GM21825 (cell line): ENCODE measurements at regions not wholly inside any gene's neighbourhood (a gene's known extent, or its start where the extent isn't known, plus 50 kb on each side); places are given as distances from the start of the nearest gene placed in this dataset.

Experiments used
- ATAC-seq: cut with Tn5 transposase; IDR thresholded peaks from one replicate; pipeline ENCODE4 v1.9.1; 2021; ENCODE audit warnings: mild to moderate bottlenecking, moderate library complexity; ENCODE audit not compliant: unreplicated experiment

DNA sequence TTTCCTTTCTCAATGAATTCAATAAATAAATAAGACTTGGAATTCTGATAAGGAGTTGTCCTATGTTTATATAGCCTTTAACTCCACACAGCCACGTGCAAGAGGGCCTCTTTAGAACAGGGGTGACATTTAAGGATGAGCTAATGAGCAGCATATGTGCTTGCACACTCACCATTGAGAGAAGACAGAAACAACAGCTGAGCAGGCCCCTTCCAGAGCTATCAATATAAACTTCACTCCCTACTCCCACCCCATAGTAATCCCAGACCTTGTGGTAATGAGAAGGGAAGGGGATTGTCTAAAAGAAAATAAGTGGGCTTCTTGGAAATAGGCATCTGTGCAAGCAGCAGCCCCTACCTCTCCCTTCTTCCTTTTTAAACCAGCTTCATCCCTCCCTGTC lies 176.0 kb downstream of the SEC16B start:
- no peak for ATAC-seq

DNA sequence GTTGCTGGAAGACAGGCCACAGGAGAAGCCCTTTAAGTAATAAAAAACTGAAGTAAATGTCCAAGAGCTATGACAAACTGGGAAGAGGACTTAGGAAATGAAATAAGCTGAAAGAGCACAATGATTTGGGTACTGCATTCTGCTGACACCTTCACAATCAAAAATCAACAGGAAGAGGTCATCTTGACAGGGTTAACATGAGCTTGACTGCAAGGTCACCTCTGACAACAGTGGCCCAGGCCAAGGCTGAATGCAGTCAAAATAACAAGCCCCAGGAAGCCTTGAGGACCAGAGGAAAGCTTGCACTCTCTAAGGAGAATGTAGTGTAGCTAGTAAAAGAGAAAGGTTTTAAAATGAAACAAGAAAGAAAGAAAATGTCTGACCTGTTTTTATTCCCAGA lies 179.3 kb downstream of the SEC16B start:
- ATAC-seq, result no peak

DNA sequence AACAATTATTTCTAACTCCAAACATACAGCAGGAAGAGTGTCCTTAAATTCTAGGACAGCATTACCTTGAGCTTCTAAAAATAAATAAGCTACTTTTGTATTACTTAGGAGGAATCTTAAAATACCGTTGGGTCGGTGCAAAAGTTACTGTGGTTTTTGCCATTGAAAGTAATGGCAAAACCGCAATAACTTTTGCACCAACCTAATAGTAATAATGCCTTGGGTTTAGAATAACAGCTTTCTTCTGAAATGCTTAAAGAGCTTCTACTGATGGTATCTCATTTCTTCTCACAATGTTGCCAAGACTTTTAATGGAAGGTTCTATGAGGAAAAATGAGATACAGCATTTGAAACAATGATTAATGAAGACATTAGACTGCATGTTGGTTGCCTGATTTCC lies 179.9 kb downstream of the SEC16B start:
- no peak for ATAC-seq

DNA sequence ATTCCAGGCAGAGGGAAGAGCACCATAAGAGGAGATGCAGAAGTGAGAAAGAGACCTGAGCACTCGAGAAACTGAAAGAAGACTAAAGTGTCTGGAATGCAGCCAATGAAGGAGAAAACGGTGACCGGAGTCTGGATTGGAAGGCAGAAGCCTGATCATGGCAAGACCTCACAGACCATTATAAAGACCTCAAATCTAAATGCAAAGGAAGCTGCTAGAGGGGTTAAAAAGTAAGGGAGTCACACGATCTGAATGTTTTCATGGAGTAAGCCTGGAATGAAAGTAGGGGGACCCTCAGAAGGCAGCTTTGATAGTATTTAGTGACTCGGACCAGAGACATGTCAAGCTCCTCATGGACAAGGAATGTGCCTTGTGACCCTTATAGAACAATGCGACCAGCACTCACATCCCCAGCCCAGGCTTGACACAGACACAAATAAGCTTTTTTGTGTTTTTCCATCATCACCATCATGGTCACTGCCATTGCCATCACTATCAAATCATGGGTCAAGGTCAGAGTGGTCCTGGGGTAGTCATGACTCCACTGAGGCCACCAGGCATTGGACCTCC lies 183.6 kb downstream of the SEC16B start:
- ATAC-seq, result no peak

DNA sequence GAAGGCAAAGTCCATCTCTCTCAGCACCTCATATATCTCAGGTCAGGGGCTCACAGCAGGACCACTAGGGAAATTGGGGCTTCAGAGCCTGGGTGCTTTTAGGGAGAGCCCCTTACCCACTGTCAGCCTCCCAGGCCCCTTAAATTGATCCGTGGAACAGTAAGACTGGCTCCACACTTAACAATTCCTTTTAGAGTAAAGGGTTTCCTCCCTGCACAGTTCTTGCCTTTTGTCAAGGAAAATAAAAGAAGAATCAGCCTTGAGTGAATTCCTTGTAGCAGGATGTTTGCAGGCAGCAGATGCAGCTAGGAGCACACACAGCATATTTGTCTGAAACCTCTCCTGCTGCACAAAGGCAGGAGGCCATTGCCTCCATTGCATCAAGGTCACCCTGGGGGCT lies 184.9 kb downstream of the SEC16B start:
- ATAC-seq, result no peak

DNA sequence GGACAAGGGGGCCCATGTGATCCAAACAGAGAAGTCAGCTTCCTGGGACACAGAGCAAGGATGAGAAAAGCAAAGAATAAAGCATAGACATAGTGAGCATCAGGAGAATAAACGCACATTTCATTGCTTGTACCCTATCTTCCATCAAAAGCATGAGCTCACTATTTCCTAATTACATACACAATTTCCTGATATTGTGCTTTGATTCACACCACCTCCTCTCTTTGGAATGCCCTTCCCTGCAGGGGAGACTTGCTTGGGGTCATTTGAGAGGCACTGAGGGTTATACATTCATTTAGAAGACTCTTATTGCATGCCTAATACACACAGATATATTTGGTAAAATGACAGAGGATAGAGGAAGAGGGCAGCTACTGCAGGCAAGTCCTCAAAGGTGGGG lies 185.4 kb downstream of the SEC16B start:
- ATAC-seq, result no peak

DNA sequence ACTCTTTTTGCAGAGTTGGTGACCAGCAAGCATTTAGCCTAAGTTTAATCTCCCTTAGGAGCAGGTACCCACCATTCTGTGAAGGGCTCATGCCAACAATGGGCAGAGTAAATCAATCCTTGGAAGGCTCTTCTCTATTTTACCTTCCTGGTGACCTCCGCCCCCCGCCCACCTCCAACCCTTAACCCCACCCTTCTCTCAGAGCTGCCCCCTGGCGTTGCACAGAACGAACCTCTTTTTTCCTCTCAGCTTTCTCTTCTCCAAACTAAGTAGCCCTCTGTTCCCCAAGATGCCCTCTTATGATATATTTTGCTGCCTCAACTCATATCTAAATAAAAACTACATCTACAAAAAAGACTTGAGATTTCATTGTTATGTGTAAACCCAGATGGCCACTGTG lies 186.8 kb downstream of the SEC16B start:
- no peak for ATAC-seq

DNA sequence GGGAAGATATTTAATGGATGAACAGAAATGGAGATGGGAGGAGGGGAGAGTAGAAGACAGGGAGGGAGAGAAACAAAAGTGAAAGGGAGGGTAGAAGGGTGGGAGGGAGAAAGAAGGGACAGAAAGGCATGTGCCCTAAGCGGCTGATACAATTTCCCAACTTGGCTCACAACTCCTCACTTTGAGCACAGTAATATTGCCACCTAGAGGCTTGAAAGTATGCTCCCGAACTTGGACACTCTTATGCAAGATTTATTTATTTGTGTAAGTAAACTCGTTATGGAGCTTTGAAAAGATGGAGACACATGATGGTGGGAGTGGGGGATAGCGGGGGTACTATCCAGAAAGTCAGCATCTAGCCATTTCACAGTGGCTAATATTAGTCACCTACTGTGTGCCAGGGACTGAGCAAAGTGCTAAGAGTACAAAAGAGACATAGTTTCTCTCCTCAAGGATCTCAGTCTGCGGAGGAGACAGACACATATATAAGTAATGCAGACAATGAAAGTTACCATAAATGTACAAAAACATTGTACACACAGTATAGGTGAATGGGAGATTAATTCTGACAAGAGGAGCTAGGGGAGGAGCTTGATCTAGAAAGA lies 189.7 kb downstream of the SEC16B start:
- ATAC-seq, result no peak

DNA sequence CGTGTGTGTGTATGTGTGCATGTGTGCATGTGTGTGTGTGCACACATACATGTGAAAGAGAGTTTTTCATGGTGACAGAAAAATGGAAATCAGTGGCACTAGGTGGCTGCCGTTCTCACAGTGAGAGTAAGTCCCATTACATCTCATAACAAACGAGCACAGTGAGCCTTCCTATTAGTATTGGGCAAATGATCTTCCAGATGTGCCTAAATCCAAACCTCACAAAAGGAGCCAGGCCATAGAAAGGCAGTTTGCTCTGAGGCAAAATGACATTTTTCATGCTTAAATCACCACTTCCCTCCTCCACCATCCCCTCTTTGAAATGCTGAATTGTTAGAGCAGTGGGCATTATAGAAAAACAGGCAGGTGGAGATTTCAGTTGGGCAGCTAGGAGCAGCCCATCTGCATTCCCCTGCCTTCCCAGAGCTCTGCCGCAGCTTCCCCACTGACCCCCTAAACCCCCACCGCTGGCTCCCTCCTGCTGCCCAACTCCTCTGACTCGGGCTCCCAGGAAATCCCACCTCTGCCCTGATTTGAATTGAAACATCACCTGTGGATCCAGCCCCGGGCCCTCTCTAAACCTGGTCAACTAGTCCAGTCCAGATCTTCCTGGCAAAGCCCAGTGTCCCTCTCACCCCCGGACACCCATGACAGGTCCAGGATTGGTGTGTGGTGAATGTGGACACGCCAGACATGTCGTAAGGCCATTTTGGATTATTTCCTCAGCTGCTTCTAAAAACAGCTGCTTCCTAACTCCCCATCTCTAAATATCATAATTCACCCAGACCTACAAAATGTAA lies 190.5 kb downstream of the SEC16B start:
- no peak for ATAC-seq

DNA sequence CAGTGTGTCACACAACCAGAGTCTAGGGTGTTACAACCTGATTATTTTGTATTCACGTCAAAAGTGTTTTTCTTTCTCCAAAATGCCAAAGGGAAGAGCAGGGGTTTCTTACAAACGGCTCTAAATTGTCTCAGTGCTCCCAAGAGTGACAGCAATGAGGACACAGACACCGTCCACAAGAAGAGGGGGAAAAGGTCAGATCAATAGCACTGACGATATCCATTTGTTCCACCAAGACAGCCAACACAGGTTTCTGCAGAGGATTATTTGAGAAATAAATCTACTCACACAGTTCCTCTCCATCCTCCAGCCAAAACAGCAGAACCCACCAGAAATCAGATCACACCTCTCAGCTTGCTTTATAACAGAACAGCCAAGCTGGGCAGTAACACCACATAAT lies 193.9 kb downstream of the SEC16B start:
- ATAC-seq, result no peak

DNA sequence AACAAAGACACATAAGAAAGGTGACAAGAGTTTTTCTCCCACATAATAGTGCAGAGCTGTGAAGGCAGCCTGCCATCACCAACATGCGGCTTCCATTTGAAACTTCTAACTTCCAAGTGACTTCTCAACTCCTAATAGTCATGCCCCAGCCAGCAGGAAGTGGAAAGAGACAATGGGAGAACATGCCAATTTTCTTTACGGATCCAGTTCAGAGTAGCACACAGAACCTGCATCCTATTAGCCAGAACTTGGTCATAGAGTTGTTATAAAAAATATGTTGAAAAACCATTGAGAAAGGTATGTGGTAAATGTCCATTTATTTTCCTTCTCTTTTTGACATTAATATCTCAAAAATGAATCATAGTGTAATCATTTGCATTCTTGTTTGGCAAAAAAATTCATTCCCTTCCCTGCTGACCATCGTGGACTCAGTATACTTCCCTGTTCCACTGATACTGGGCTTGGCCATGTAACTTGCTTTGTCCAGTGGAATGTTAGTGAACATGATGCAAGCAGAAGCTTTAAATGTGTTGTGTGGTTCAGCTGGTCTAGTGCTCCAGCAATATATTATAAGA lies 197.4 kb downstream of the SEC16B start:
- ATAC-seq, result no peak

DNA sequence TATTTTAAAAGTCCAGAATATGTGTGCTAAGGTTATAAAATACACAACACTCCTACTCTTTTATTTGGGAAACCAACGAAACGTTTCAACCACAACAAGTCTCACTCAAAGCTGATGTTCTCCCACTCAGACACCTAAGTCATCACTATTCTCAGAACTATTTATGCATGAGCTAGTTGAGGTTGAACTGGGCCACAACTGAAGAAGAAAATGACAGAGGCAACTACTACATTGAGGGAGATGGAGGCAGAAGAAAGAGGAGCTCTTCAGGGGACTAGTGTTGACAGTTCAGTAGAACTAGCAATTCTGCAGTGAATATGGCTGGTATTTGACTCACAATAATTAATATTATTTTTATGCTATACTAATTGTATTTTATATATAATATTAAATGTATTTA lies 198.2 kb downstream of the SEC16B start:
- no peak for ATAC-seq

DNA sequence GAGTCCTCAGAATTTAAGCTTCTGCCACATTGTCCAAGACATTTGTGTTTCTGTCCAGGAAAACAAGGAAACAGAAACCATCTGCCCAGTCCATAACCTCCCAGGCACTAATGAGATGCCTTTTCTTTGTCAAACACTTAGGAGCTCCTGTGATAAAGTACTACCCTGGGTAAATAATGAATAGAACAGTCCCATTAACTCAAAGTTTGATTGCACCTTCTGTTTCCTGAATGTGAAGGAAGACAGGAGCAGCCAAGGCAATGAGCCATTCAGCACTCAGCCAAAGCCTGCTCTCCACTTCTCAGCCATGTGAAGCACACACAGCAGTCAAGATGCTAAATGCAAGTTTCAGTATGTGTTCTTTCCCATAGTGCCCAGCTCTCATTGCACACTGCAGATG lies 199.8 kb downstream of the SEC16B start:
- no peak for ATAC-seq

DNA sequence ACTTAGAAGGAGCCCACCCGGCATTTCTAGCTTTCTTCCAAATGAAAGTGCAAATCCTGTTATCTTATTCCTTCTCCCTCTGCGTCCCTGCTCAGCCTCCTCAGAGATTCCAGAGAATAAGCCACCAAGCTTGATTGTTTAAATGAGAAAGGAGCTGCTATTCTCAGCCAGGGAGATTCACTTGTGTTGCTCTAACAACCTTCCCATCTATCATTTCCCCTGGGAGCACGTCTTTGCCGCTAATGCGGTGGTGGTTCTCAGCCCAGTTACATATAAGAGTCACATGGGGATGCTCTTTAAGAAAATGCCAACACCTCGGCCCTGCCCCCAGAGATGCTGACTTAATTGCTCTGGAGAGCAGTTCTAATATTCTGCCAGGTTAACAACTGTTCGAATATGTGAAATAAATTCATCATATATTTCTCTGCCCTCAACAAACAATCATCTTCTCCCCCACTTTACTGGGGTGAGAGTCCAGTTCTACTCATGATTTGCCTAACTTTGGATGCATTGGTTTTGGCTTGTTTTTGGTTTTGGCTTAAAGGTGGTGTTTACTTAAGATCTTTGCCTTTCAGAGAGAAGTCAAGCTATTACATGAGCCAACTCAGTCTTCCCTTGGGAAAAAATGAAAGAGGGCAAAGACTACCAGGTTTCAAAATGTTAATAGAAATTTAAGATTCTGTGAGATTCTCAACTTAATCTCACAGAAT lies 213.9 kb downstream of the SEC16B start:
- ATAC-seq, result no peak

DNA sequence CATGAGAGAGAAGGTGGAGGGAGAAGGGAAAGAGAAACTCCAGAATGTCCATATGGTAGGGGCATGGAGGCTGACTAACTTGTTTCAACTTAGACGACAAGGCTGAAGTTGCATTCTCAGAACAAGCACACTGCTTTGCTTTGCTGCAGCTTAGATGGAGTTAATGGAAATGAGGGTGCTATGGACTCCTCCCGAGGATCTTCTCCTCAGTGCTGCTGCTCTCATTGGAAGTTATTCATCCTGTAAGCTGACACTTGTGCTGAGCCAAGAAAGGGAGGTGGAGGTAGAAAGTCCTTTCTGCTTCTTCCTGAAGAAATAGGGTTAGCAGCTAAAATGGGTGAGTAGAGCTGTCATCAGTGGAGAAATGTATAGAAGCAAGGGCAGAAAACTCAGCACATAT lies 215.3 kb downstream of the SEC16B start:
- no peak for ATAC-seq

DNA sequence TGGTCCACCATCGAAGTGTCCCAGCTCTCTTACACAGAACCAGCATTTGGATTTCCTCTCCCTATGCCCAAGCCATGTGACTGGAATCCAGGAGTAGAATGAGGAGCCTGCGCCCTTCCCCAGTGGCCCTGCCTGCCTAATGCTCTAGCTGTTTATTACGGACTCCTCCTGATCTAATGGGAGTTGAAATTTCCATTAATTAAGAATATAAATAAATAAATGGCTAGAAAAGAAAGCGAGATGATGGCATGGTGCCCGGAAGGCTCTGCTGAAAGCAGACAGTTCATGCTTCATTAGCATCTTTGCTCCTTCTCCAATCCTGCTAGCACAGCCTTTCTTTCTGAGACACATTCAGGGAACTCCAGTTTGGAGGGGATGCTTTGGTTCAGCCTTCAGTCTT lies 216.2 kb downstream of the SEC16B start:
- ATAC-seq, result no peak

DNA sequence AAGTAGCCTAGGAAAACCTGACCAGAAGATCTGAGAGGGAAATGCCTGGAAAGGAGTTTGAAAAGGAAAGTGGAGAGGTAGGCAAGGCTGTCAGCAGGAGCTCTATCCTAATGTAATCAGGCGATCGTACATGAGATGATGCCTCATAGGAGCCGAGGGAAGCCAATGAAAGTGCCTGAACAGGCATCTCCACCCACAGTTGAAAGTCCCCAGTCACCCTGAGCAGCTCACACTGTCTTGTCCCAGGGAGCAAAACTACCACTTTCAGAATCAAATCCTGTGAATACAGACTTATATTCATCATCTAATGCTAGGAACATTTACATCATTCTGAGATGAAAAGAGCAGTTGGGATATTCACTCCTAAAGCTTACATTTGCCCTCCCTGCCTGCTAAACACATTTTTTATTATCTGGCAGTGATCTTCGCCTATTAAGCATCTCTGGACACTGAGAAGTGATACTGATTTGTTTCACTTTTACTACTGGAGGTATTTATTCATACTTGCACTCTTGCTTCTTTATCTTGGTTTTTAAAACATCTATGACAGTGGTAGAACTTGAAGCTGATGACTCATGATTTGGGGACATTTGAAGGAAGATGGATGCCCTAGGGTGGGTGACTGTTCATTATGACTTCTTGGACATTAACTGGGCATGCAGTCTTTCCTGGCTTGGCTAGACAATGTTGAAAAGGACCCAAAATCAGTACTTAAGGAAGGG lies 221.6 kb downstream of the SEC16B start:
- ATAC-seq, result no peak

DNA sequence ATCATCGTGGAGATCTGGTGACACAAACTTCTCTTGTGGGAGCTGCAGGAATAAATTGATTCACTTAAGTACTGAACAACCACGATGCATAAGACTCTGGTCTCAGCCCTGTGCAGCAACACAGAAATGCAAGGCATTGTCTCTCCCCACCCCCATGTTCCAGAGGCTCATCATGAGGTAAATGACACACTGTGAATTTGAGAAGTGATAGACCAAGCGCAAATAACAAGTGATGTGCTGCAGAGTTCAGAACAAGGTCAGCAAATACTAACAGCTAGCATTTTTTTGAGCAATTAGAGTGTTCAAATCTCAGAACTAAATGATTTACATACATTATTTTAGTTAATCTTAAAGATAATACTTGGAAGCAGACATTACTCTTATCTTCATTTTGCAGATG lies 223.7 kb downstream of the SEC16B start:
- ATAC-seq, result no peak

DNA sequence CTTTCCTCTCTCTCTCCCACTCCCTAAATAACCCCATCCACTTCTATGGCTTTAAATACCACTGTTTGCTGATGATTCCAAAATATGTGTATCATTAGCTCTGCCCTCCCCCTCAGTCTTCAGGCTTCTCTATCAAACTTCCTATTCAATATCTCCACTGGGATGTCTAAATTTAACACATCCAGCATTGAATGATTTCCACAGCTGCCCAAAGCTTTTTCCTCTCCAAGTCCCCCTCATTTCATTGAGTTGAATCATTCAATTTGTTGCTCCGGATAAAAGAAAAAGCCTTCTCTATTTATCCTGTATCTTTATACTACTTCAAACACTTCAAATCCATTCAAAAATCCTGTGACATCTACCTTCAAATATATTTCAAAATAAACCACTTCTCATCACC lies 225.0 kb downstream of the SEC16B start:
- ATAC-seq, result no peak

DNA sequence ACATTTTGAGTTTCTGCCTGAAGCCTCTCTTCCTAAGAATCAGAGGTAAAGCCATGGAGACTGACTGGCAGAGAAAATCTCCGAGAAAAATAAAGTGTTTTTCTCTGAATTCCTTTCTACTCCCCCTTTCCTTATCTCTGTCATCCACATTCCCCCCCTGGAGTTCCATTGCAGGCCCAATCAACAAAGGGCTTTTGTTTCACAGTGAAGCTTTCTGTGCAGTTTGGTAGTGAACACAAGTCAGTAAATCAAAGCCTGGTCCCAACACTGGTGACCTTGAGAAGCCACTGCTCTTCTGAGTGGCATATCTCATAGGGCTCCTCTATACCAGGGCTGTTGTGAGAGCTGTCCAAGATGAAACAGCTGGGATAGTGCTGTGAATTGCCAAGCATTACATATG lies 228.4 kb downstream of the SEC16B start:
- no peak for ATAC-seq

DNA sequence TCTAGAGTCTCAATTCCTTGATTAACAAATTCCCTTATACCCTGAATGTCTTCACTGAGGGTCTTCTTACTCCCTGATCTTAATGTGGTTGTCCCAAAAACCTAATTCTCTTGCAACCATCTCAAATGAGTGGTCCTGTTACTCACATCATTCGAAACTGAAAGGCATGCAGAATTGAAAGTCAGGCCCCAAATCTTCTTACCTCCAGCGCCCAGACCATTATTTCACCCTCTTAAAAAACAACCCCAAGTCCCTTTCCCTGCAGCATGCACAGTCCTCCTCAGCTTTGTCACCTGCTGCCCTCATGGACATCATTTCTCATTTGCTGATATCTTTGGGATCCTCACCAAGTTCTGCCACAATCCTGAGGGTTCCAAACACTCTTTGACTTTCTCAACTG lies 230.1 kb downstream of the SEC16B start:
- ATAC-seq, result no peak
